ENCODE measurements at regions not wholly inside any gene's neighbourhood (a gene's known extent, or its start where the extent isn't known, plus 50 kb on each side); places are given as distances from the start of the nearest gene placed in this dataset.

- ATAC-seq (peak; percentile 30 to 46; a peak in 2 of 6 replicates), DNase-seq (ENCODE audit: low read depth in 1 of 2, low spot score in 1 of 2) (peak; percentile 3 to 14), FAIRE-seq (no peak)
- CTCF ChIA-PET: interaction anchor here (0.6 to 0.7 kb wide), 2 partner anchors 100 to 352 kb away, joined by 3 to 4 read pairs; no protein-coding TSS in a partner anchor
- peaks cover 7% of the 10 kb centered on the region; the same call in 1 of the 3 replicates for H3K4me1 ChIP-seq
- H3K4me2 ChIP-seq: peak overlapping the region; percentile 47; the same call in 2 of the 3 replicates
- WGBS (ENCODE audit: missing lambda C conversion rate): 17% methylated on average over 3 of the region's 3 CpGs
- no peak overlapping the region for H3K27ac ChIP-seq
- H3K4me3 ChIP-seq: no peak overlapping the region
- TF ChIP-seq JUN (IDR thresholded peaks at IDR 0.05) (no peak), MAFK (IDR thresholded peaks at IDR 0.05; ENCODE audit: partially characterized antibody) (no peak), ZC3H11A (IDR thresholded peaks at IDR 0.05) (no peak), NPAS2 (CRISPR knock-in tag; IDR thresholded peaks at IDR 0.05; ENCODE audit: borderline replicate concordance) (no peak), CTCF (IDR thresholded peaks at IDR 0.05) (no peak), JUNB (IDR thresholded peaks at IDR 0.05) (no peak), TP53 (CRISPR knock-in tag; IDR thresholded peaks at IDR 0.05) (no peak), NR3C1 (IDR thresholded peaks at IDR 0.05) (no peak), BCL3 (IDR thresholded peaks at IDR 0.05) (no peak), RARB (CRISPR knock-in tag; IDR thresholded peaks at IDR 0.05) (no peak), ZFP36 (IDR thresholded peaks at IDR 0.05; ENCODE audit: borderline replicate concordance, partially characterized antibody) (no peak), EHF (CRISPR knock-in tag; IDR thresholded peaks at IDR 0.05) (no peak), HEYL (CRISPR knock-in tag; IDR thresholded peaks at IDR 0.05) (no peak), FOSL2 (IDR thresholded peaks at IDR 0.05) (no peak), FOSL2 (CRISPR knock-in tag; IDR thresholded peaks at IDR 0.05) (no peak), ESRRA (IDR thresholded peaks at IDR 0.05; ENCODE audit: borderline replicate concordance, low read length) (no peak), CHD4 (IDR thresholded peaks at IDR 0.05; ENCODE audit: borderline replicate concordance) (no peak), GATA3 (IDR thresholded peaks at IDR 0.05; ENCODE audit: borderline replicate concordance) (no peak)
- POLR2A ChIA-PET: no interaction called here
- no peaks in the 10 kb centered on the region for H3K9me3 ChIP-seq
Observed at GRCh38 chr6:147782302-147782701, 273.8 kb downstream of the SAMD5 start.

- Histone ChIP-seq H3K9me3 (no peaks in the 10 kb centered on the region), H3K4me2 (no peak overlapping the region), H3K27ac (no peak overlapping the region), H3K4me3 (no peak overlapping the region), H3K4me1 (peaks cover 7% of the 10 kb centered on the region; the same call in 1 of the 3 replicates)
- no peak for ATAC-seq
- no peak for FAIRE-seq
- no peak for DNase-seq (ENCODE audit: low read depth in 1 of 2, low spot score in 1 of 2)
- 73% methylated on average over 2 of the region's 2 CpGs for WGBS (ENCODE audit: missing lambda C conversion rate)
- ChIA-PET POLR2A (no interaction called here), CTCF (no interaction called here)
- TF ChIP-seq FOSB (CRISPR knock-in tag; IDR thresholded peaks at IDR 0.05) (no peak), CBX8 (IDR thresholded peaks at IDR 0.05) (no peak), JUN (IDR thresholded peaks at IDR 0.05) (no peak), HMGXB4 (CRISPR knock-in tag; IDR thresholded peaks at IDR 0.05; ENCODE audit: borderline replicate concordance) (no peak), NFE2L2 (conservative IDR thresholded peaks at IDR 0.05; ENCODE audit: low read length) (no peak), SREBF2 (IDR thresholded peaks at IDR 0.05) (no peak), CTCF (IDR thresholded peaks at IDR 0.05) (no peak)
Observed at GRCh38 chr6:147784371-147784770, 275.9 kb downstream of the SAMD5 start.
